Activated CD4-positive, alpha-beta T cell treated with anti-CD3 and anti-CD28 coated beads, Interleukin-2, amount 50 U/mL, for 48 hours (primary cell): ENCODE measurements at regions not wholly inside any gene's neighbourhood (a gene's known extent, or its start where the extent isn't known, plus 50 kb on each side); places are given as distances from the start of the nearest gene placed in this dataset.
"Not testable (repeated sequence)": the region's sequence is repeated elsewhere in the genome, so short reads cannot be mapped to it uniquely, and the experiment has no call there.

Source experiments
- DNase-seq, 2 experiments: peaks; one replicate each; pipeline ENCODE4 v3.0.0-alpha.2; 2020

DNA sequence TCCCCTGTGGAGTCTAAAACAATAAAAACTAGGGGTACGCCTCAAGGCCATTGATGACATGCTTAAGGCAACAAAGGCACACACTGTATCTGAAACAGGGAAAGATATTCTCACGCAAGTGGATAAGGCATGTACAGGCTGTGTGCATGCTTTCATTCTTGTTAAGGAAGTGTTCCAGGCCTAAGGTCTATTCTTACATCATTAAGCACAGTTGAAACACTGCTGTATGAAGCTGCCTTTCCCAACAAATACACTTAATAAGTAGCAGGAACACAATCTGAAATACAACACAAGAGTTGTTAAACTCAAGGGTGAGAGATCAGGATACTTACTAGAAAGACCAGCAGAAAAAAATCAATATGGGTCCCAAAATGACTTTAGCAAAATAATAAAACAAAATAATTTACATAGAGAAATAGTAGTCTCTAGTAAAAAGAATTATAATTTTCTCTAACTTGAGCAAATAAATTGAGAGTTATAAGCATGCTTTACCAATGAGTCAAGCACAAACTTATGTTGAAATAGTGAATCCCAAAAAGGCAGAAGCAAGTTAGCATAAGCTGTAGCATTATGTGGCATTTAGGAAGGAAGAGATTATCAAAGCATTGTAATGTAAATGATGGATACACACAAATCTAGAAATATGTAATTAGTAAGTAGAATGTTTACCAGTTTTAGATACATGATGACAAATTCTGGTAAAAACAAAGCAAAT, 796.9 kb downstream of the SLITRK1 start:
- no peak for DNase-seq

DNA sequence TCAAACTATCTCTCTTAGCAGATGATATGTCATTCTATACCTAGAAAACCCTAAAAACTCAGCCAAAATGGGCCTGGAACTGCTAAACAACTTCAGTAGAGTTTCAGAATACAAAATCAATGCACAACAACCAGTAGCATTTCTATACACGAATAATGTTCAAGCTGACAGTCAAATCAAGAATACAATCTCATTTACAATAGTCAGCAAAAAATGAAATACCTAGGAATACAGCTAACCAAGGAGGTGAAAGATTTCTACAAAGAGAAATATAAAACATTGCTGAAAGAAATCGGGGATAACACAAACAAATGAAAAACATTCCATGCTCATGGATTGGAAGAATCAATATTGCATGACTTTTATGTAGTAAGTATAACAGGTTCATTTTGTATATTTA, 804.8 kb downstream of the SLITRK1 start:
- no peak for DNase-seq

DNA sequence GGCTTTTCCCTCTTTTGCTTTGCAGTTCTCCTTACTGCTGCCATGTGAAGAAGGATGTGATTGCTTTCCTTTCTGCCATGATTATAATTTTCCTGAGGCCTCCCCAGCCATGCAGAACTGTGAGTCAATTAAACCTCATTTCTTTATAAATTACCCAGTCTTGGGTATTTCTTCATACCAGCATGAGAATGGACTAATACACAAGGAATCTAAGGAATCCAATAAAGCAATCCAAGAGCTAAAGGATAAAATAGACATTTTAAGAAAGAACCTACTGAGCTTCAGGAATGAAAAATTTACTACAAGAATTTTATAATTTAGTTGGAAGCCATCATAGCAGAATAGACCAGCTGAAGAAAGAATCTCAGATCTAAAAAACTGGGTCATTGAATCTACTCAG, 808.3 kb downstream of the SLITRK1 start:
- not testable (repeated sequence) for DNase-seq

GRCh38 chr13:83065108-83065507, 817.2 kb downstream of the SLITRK1 start:
- DNase-seq = no peak

GRCh38 chr13:83057119-83057518, 825.2 kb downstream of the SLITRK1 start:
- no peak for DNase-seq

- DNase-seq = no peak
Observed at GRCh38 chr13:83056269-83056668, 826.0 kb downstream of the SLITRK1 start.

- DNase-seq = no peak
Observed at GRCh38 chr13:83048419-83048818, 833.9 kb downstream of the SLITRK1 start.

- DNase-seq = no peak
Observed at GRCh38 chr13:83024955-83025594, 857.2 kb downstream of the SLITRK1 start.

GRCh38 chr13:83024232-83024631, 858.0 kb downstream of the SLITRK1 start:
- no peak for DNase-seq

DNA sequence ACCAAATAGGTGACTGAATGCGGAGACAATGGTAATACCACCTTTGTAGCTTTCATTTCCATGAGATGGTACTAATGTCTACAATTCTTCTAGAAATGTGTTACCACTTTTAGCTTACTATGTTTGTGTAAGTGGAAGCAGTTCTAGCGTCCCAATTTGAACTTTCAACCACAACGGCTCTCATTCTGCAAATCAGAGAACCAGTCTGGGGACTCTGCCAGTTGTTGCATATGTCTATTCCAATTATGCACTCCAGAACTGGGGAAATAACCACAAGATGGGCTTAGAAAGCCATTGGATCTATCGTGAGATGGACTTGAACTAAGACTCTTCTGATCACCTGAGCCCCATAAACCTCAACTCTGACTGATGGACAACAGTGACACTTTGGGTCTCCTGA, 862.3 kb downstream of the SLITRK1 start:
- no peak for DNase-seq

DNA sequence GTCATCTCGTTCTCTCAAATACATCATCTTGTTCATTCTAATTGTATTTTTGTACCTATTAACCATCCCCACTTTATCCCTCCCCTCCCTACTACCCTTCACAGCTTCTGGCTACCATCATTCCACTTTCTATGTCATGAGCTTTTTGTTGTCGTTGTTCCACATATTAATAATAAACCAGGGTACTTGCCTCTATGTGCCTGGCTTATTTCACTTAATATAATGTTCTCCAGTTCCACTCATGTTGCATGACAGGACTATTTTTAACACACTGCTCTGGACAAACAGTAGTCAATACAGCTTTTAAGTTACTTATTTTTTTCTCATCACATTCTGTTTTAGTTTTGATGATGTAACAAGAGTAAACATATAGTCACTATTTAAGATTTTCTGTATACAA, 872.3 kb downstream of the SLITRK1 start:
- no peak for DNase-seq

- no peak for DNase-seq
Observed at GRCh38 chr13:83008212-83008929, 873.9 kb downstream of the SLITRK1 start.

DNA sequence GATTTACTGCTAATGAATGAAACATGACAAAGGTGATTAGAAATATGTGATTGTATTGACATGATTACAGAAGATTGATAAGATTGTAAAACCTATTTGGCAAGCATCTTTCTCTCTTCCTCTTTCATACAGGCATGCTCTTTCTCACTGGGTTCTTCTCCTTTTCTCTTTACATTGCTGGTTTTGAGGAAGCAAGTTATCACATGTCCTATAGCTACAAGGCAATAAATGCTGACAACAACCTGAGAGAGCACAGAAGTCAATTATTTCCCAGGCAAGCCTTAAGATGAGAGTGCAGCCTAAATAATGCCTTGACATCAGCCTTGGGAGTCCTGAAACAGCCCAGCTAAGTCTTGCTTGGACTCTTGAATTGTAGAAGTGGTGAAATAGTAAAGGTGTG, 875.0 kb downstream of the SLITRK1 start:
- no peak for DNase-seq

GRCh38 chr13:83003185-83003584, 879.1 kb downstream of the SLITRK1 start:
- no peak for DNase-seq

DNA sequence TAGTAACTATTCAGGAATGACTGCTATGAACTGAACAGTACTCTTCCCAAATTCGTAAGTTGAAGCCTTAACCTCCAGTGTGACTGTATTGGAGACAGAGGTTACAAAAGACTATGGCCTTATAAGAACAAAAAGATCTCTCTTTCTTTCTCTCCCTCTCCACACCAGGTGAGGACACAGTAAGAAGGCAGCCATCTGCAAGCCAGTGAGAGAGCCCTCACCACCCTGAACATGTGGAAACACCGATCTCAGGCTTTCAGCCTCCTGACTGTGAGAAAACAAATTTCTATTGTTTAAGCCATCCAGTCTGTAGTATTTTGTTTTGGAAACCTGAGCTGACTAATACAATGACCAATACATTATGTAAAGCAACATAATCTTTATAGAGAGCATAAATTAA, 888.9 kb downstream of the SLITRK1 start:
- DNase-seq = no peak

DNA sequence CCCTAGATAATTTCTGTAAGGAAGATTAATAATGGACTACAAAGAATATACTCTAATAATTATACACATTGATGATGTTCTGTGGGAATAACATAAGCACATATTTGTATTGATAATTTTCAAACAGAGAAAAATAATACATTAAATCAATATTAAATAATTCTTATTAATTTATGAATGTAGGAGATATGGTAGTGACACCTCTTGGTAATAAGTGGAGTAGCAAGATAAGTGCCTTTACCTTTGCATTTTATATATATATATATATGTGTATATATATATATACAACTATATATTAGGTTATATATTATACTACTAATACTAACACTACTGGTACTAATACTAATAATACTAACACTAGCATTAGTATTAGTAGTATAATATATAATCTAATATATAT, 905.8 kb downstream of the SLITRK1 start:
- DNase-seq = no peak

DNA sequence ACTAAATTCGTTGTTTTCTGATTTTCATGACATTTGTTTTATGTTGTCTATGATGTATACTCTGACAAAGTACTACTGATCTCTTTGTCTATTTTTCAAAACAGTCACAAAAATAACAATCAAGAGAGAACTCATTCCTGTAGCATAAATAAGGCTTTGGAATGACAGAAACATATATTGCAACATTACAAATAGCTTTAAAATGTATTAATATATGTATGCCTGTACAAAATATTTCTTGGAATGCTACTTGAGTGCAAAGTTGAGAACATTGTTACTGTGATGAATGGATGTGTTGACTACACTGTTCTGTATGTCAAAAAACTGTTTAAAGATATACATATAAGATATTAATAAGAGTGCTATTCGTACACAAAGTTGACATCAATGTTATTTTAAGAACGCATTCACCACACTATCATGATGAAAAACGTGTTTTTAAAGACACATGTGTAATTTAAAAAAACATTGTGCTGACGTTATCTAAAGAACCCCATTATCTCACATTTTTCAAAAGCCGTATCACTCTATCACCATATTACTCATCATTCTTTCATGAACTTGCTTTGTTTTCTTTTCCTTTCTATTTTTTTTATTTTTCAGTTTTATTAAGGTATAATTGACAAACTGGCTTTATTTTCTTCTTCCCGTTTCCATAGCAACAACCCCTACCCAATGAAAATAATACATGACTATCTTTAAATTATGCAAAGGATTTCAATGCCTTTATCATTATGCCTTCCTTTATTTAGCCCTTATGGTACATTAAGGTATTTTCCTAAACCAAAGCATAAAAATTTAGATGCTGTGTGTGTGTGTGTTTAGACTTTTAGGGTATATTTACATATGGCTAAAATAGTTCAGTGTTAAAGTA, 918.8 kb downstream of the SLITRK1 start:
- no peak for DNase-seq

GRCh38 chr13:82962397-82962796, 919.9 kb downstream of the SLITRK1 start:
- no peak for DNase-seq

DNA sequence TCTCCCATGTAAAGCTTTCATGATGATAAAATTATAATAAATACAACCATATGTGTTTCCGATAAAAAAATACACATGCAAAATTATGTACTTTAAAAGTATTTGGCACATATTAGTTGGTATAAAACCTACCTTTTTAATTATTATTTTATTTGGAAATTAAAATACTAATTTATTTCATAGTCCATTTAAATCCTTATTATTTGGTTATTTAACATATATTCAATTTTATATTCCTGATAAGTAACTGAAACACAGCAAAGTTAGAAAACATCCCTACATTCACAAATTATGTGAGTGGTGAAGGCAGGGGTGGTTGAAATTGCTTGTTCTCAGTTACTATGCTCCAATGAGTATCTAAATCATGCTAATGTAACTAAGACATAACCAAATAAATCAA, 920.5 kb downstream of the SLITRK1 start:
- no peak for DNase-seq

DNA sequence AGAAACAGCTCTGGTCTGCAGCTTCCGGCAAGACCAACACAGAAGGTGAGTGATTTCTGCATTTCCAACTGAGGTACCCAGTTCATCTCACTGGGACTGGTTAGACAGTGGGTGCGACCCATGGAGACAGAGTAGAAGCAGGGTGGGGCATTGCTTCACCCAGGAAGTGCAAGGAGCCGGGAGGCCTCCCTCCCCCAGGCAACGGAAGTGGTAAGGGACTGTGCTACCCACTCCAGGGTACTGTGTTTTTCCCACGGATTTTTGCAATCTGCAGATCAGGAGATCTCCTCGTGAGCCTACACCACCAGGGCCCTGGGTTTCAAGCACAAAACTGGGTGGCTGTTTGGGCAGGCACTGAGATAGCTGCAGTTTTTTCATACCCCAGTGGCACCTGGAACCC, 929.9 kb downstream of the SLITRK1 start:
- DNase-seq = not testable (repeated sequence)

DNA sequence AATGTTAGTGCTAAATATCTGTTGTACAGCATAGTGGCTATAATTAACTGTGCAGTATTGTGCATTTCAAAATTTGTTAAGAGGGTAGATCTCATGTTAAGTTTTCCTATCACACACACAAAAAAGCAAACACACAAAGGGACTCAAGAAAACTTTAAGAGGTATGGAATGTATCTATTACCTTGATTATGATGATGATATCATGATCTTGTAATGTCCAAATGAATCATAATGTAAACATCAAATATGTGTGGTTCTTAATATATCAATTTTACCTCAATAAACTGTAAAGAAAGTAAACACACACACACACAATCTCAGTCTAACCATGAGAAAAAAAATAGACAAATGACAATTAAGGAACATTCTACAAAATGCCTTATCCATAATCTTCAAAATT, 934.6 kb downstream of the SLITRK1 start:
- DNase-seq = no peak

- no peak for DNase-seq
Observed at GRCh38 chr13:82947191-82947621, 935.1 kb downstream of the SLITRK1 start.

DNA sequence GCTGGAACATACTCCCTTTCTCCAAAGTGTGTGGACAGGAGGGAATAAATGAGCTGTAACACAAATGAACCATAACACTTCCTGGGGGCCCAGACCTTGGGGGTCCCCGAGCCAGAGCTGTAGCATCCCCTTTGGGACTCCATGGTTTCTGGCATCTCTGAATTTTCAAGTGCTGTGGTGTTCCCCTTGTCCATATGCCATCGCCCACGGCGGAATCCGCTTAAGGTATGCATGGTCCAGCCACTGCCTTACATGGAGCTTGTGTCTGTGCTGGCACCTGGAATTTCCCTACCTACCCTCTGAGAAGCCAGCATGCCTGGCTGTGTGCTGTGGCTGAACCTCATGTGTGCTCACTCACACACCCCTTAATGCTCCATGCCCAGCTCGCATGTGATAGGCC, 943.6 kb downstream of the SLITRK1 start:
- DNase-seq = no peak
